Hepatocyte (in vitro differentiated cells): ENCODE measurements at regions not wholly inside any gene's neighbourhood (a gene's known extent, or its start where the extent isn't known, plus 50 kb on each side); places are given as distances from the start of the nearest gene placed in this dataset.

Experiments used
- DNase-seq: peaks from one replicate; pipeline ENCODE4 v3.0.0-alpha.2; 2016; ENCODE audit warnings: low spot score
- H2AFZ ChIP-seq: fragments of 200-600 bp; sonication (generic); 2 replicates; pipeline ENCODE4 v1.6.0; 2016; ENCODE audit warnings: antibody characterized with exemption, mild to moderate bottlenecking
- H3K27ac ChIP-seq: fragments of 200-600 bp; sonication (generic); 2 replicates; pipeline ENCODE4 v1.5.1; 2016; ENCODE audit warnings: mild to moderate bottlenecking
- H3K27me3 ChIP-seq: fragments of 200-600 bp; sonication (generic); 2 replicates; pipeline ENCODE4 v1.6.1; 2016
- H3K36me3 ChIP-seq: fragments of 200-600 bp; sonication (generic); replicated peaks from 2 replicates; pipeline ENCODE4 v1.5.1; 2016; ENCODE audit warnings: low read depth; ENCODE audit not compliant: insufficient read depth
- H3K4me1 ChIP-seq: fragments of 200-600 bp; sonication (generic); 2 replicates; pipeline ENCODE4 v1.5.1; 2016; ENCODE audit warnings: mild to moderate bottlenecking, moderate library complexity; ENCODE audit not compliant: insufficient read depth
- H3K4me2 ChIP-seq: fragments of 200-600 bp; sonication (generic); 2 replicates; pipeline ENCODE4 v1.6.0; 2016
- H3K4me3 ChIP-seq: fragments of 200-600 bp; sonication (generic); 2 replicates; pipeline ENCODE4 v1.5.1; 2016; ENCODE audit warnings: mild to moderate bottlenecking
- H3K79me2 ChIP-seq: fragments of 200-600 bp; sonication (generic); 2 replicates; pipeline ENCODE4 v1.6.0; 2017; ENCODE audit warnings: mild to moderate bottlenecking
- H3K9me2 ChIP-seq: fragments of 200-600 bp; sonication (generic); replicated peaks from 2 replicates; pipeline ENCODE4 v1.6.0; 2017; ENCODE audit warnings: mild to moderate bottlenecking; ENCODE audit not compliant: insufficient read depth
- H3K9me3 ChIP-seq: fragments of 200-600 bp; sonication (generic); 2 replicates; pipeline ENCODE4 v1.5.1; 2016; ENCODE audit warnings: low read depth, mild to moderate bottlenecking
- H4K20me1 ChIP-seq: fragments of 200-600 bp; sonication (generic); 2 replicates; pipeline ENCODE4 v1.6.0; 2016; ENCODE audit warnings: mild to moderate bottlenecking; ENCODE audit not compliant: insufficient read depth, poor library complexity, severe bottlenecking
- CTCF ChIP-seq: fragments of 200-600 bp; sonication (generic); IDR thresholded peaks from 2 replicates; pipeline ENCODE4 v1.5.1; 2016; ENCODE audit warnings: antibody characterized with exemption, mild to moderate bottlenecking; ENCODE audit not compliant: poor library complexity
- EZH2 ChIP-seq: fragments of 200-600 bp; sonication (generic); IDR thresholded peaks from 2 replicates; pipeline ENCODE4 v1.6.1; 2016; ENCODE audit warnings: antibody characterized with exemption, mild to moderate bottlenecking, borderline replicate concordance
- EZH2phosphoT487 ChIP-seq: fragments of 200-600 bp; sonication (generic); IDR thresholded peaks from one replicate; pipeline ENCODE4 v1.6.1; 2018; ENCODE audit warnings: antibody characterized with exemption, mild to moderate bottlenecking, low read depth, moderate library complexity; ENCODE audit not compliant: unreplicated experiment, severe bottlenecking
- WGBS: methylation state at CpG from one replicate; pipeline ENCODE4 v1.1.6; 2016; ENCODE audit warnings: low lambda C conversion rate; ENCODE audit errors: missing lambda C conversion rate; 5-methylcytosine and 5-hydroxymethylcytosine counted together

- H3K27ac ChIP-seq, result no peak overlapping the region
- no peaks in the 10 kb centered on the region for H3K9me3 ChIP-seq
- 60% methylated on average over 2 of the region's 2 CpGs for WGBS
- no peaks in the 10 kb centered on the region for H3K9me2 ChIP-seq
- no peaks in the 10 kb centered on the region for H3K27me3 ChIP-seq
- no peaks in the 10 kb centered on the region for H4K20me1 ChIP-seq
- H3K4me2 ChIP-seq, result no peak overlapping the region
- H3K79me2 ChIP-seq, result no peaks in the 10 kb centered on the region
- DNase-seq, result no peak
- no peak overlapping the region for H2AFZ ChIP-seq
- no peak overlapping the region for H3K4me3 ChIP-seq
- no peak for TF ChIP-seq EZH2
- no peak for TF ChIP-seq EZH2phosphoT487
- no peaks in the 10 kb centered on the region for H3K36me3 ChIP-seq
- no peaks in the 10 kb centered on the region for H3K4me1 ChIP-seq
These were observed 384.3 kb upstream of the EPHA6 start for GRCh38 chr3:96430079-96430478.

- Histone ChIP-seq H3K4me1 (no peaks in the 10 kb centered on the region), H3K79me2 (no peaks in the 10 kb centered on the region), H4K20me1 (no peaks in the 10 kb centered on the region), H3K27ac (no peak overlapping the region), H3K27me3 (no peaks in the 10 kb centered on the region), H3K36me3 (no peaks in the 10 kb centered on the region), H2AFZ (no peak overlapping the region), H3K4me2 (no peak overlapping the region), H3K9me3 (no peaks in the 10 kb centered on the region), H3K4me3 (no peak overlapping the region), H3K9me2 (no peaks in the 10 kb centered on the region)
- DNase-seq, result no peak
- 42% methylated on average over 2 of the region's 2 CpGs for WGBS
- TF ChIP-seq EZH2 (no peak), CTCF (no peak), EZH2phosphoT487 (no peak)
These were observed 379.7 kb upstream of the EPHA6 start for GRCh38 chr3:96434651-96435050.

- TF ChIP-seq EZH2phosphoT487, result no peak
- no peak for TF ChIP-seq CTCF
- TF ChIP-seq EZH2, result no peak
- H3K4me2 ChIP-seq, result no peak overlapping the region
- H3K4me1 ChIP-seq, result peaks cover 8% of the 10 kb centered on the region
- H3K9me2 ChIP-seq, result no peaks in the 10 kb centered on the region
- no peak for DNase-seq
- no peaks in the 10 kb centered on the region for H3K36me3 ChIP-seq
- no peaks in the 10 kb centered on the region for H3K27me3 ChIP-seq
- H3K79me2 ChIP-seq, result no peaks in the 10 kb centered on the region
- H2AFZ ChIP-seq, result no peak overlapping the region
- H3K9me3 ChIP-seq, result no peaks in the 10 kb centered on the region
- peak overlapping the region; percentile 60 for H3K27ac ChIP-seq
- no peak overlapping the region for H3K4me3 ChIP-seq
- no peaks in the 10 kb centered on the region for H4K20me1 ChIP-seq
- WGBS, result 46% methylated on average over 1 of the region's 1 CpG
These were observed 365.0 kb upstream of the EPHA6 start for GRCh38 chr3:96449346-96449745.

- Histone ChIP-seq H3K9me3 (no peaks in the 10 kb centered on the region), H3K27me3 (no peaks in the 10 kb centered on the region), H3K9me2 (no peaks in the 10 kb centered on the region), H3K4me2 (no peak overlapping the region), H2AFZ (peak overlapping the region; percentile 23), H3K79me2 (no peaks in the 10 kb centered on the region), H3K4me1 (peaks cover 8% of the 10 kb centered on the region), H3K4me3 (no peak overlapping the region), H3K27ac (peak overlapping the region; percentile 60), H3K36me3 (no peaks in the 10 kb centered on the region), H4K20me1 (no peaks in the 10 kb centered on the region)
- DNase-seq, result peak; percentile 47
- WGBS, result 35% methylated on average over 4 of the region's 4 CpGs
- TF ChIP-seq EZH2 (no peak), EZH2phosphoT487 (no peak), CTCF (no peak)
These were observed 364.6 kb upstream of the EPHA6 start for GRCh38 chr3:96449803-96450202.
